HCT116 (cell line): ENCODE measurements at regions not wholly inside any gene's neighbourhood (a gene's known extent, or its start where the extent isn't known, plus 50 kb on each side); places are given as distances from the start of the nearest gene placed in this dataset.

ENCODE experiments used
- ATAC-seq: fragments of 200-7000 bp; cut with Tn5 transposase; 2 replicates; pipeline ENCODE4 v1.9.1; 2020; ENCODE audit warnings: mild to moderate bottlenecking, moderate library complexity
- BruUV-seq: library from RNA; stranded (reverse); fragments of 400-500 nt; replicated peaks from 2 replicates; lab custom pipeline; 2021; lab: Mats Ljungman, UMichigan
- CTCF ChIA-PET: fragments of 300-600 bp; sonication (Branson Sonifier 250); formaldehyde crosslinking; loops from one replicate; lab custom pipeline; 2021; ENCODE audit warnings: antibody characterized with exemption; lab: Charles Lee
- POLR2A ChIA-PET: fragments of 300-600, 350-600 bp; sonication (Branson Sonifier 250); formaldehyde crosslinking; loops from one replicate; lab custom pipeline; 2021; ENCODE audit warnings: antibody characterized with exemption; lab: Charles Lee
- RAD21 ChIA-PET, 2 experiments: fragments of 300-600 bp; sonication (Branson Sonifier 250); formaldehyde crosslinking; loops; one replicate each; lab custom pipeline; 2023; ENCODE audit warnings: low total read pairs in 2 of 2; ENCODE audit not compliant: uncharacterized antibody in 2 of 2, unreplicated experiment in 2 of 2, low non-redundant PET in 1 of 2; lab: Charles Lee
- DNase-seq: peaks from one replicate; pipeline ENCODE4 v3.0.0-alpha.2; 2010; ENCODE audit warnings: low read depth, low spot score
- H2AFZ ChIP-seq: fragments of 200-600 bp; shearing (Covaris generic), sonication (generic); 2 replicates; pipeline ENCODE4 v1.6.1; 2017; ENCODE audit warnings: low read depth, mixed run types, mixed read lengths, antibody characterized with exemption, low read length; ENCODE audit not compliant: poor library complexity, severe bottlenecking
- H3K27ac ChIP-seq: 2 replicates; pipeline ENCODE4 v1.5.1; 2012; ENCODE audit warnings: low read depth, low read length
- H3K27me3 ChIP-seq: fragments of 200-600 bp; sonication (generic); 2 replicates; pipeline ENCODE4 v1.6.1; 2016; ENCODE audit warnings: mixed run types, low read length, mixed read lengths; ENCODE audit not compliant: insufficient read depth
- H3K36me3 ChIP-seq, 2 experiments: fragments of 200-500 bp in 1 of 2; fragments of 200-600 bp in 1 of 2; sonication (Bioruptor generic) in 1 of 2; sonication (generic) in 1 of 2; 2 replicates each; pipeline versions ENCODE4 v1.5.1 to v1.6.1; 2014 to 2016; ENCODE audit warnings: low read length in 2 of 2, inconsistent platforms in 1 of 2, mixed read lengths in 1 of 2, mixed run types in 1 of 2; ENCODE audit not compliant: insufficient read depth in 2 of 2, control insufficient read depth in 1 of 2
- H3K4me1 ChIP-seq, 2 experiments: fragments of 200-600 bp in 1 of 2; sonication (generic) in 1 of 2; 2 replicates each; pipeline versions ENCODE4 v1.5.1 to v1.6.1; 2012 to 2017; ENCODE audit warnings: low read length in 2 of 2, inconsistent platforms in 1 of 2, mild to moderate bottlenecking in 1 of 2, mixed read lengths in 1 of 2, mixed run types in 1 of 2, moderate library complexity in 1 of 2; ENCODE audit not compliant: insufficient read depth in 2 of 2, control insufficient read depth in 1 of 2
- H3K4me2 ChIP-seq: fragments of 200-600 bp; sonication (generic); 2 replicates; pipeline ENCODE4 v1.6.1; 2017; ENCODE audit warnings: mixed run types, low read length, mixed read lengths
- H3K4me3 ChIP-seq, 2 experiments: fragments of 200-600 bp in 1 of 2; sonication (generic) in 1 of 2; replicated peaks in 1 of 2; 2 replicates each; pipeline ENCODE4 v1.5.1; 2011 to 2016; ENCODE audit warnings: low read length in 2 of 2, control low read depth in 1 of 2, low read depth in 1 of 2, mild to moderate bottlenecking in 1 of 2, mixed read lengths in 1 of 2, mixed run types in 1 of 2
- H3K79me2 ChIP-seq: fragments of 200-600 bp; sonication (generic); 2 replicates; pipeline ENCODE4 v1.6.1; 2017; ENCODE audit warnings: mild to moderate bottlenecking, mixed run types, low read length, moderate library complexity, mixed read lengths; ENCODE audit not compliant: insufficient read depth
- H3K9ac ChIP-seq: fragments of 200-600 bp; sonication (generic); 2 replicates; pipeline ENCODE4 v1.6.1; 2016; ENCODE audit warnings: low read length, mixed read lengths
- H3K9me2 ChIP-seq: fragments of 200-600 bp; sonication (generic), shearing (Covaris generic); 2 replicates; pipeline ENCODE4 v1.6.1; 2017; ENCODE audit warnings: mixed run types, mild to moderate bottlenecking, moderate library complexity; ENCODE audit not compliant: insufficient read depth
- H3K9me3 ChIP-seq, 2 experiments: fragments of 200-500 bp in 1 of 2; fragments of 200-600 bp in 1 of 2; sonication (Bioruptor generic) in 1 of 2; sonication (generic) in 1 of 2; 2 replicates each; pipeline ENCODE4 v1.6.1; 2014 to 2017; ENCODE audit warnings: low read length in 2 of 2, mixed read lengths in 2 of 2, inconsistent platforms in 1 of 2, low read depth in 1 of 2, mild to moderate bottlenecking in 1 of 2, mixed run types in 1 of 2, moderate library complexity in 1 of 2; ENCODE audit not compliant: control insufficient read depth in 1 of 2, insufficient read depth in 1 of 2
- H4K20me1 ChIP-seq: fragments of 200-600 bp; sonication (generic), shearing (Covaris generic); 2 replicates; pipeline ENCODE4 v1.6.1; 2017; ENCODE audit warnings: mixed run types, mild to moderate bottlenecking, moderate library complexity; ENCODE audit not compliant: insufficient read depth
- CEBPB ChIP-seq: IDR thresholded peaks from 2 replicates; pipeline ENCODE4 v1.6.1; 2012; ENCODE audit warnings: low read depth
- EGR1 ChIP-seq: IDR thresholded peaks from 2 replicates; pipeline ENCODE4 v1.6.1; 2012; ENCODE audit warnings: low read depth
- ELF1 ChIP-seq: IDR thresholded peaks from 2 replicates; pipeline ENCODE4 v1.6.1; 2012; ENCODE audit warnings: low read depth, borderline replicate concordance
- POLR2A ChIP-seq: IDR thresholded peaks from 2 replicates; pipeline ENCODE4 v1.7.0; 2011; ENCODE audit warnings: borderline replicate concordance; ENCODE audit not compliant: insufficient read depth, insufficient read length; ENCODE audit errors: extremely low read depth
- RAD21 ChIP-seq: IDR thresholded peaks from 2 replicates; pipeline ENCODE4 v1.6.1; 2012; ENCODE audit warnings: low read depth, mild to moderate bottlenecking
- SP1 ChIP-seq: IDR thresholded peaks from 2 replicates; pipeline ENCODE4 v1.6.1; 2012; ENCODE audit warnings: low read depth
- TCF7L2 ChIP-seq: IDR thresholded peaks from 2 replicates; pipeline ENCODE4 v1.7.0; 2011; ENCODE audit warnings: borderline replicate concordance, inconsistent platforms; ENCODE audit not compliant: insufficient read depth, insufficient read length; ENCODE audit errors: extremely low read depth
- YY1 ChIP-seq: IDR thresholded peaks from 2 replicates; pipeline ENCODE4 v1.6.1; 2011; ENCODE audit warnings: low read length, low read depth, moderate library complexity, mild to moderate bottlenecking; ENCODE audit not compliant: insufficient replicate concordance; ENCODE audit errors: extremely low read depth
- intact Hi-C: fragments of 100-400 bp; cut with micrococcal nuclease; formaldehyde crosslinking; loops from 2 replicates; pipeline ENCODE4 v1.10.0; 2022
- TF ChIP-seq, protein P1 (sequence below): IDR thresholded peaks from 2 replicates; pipeline ENCODE4 v1.6.1; 2012
- TF ChIP-seq, protein P2 (sequence below): IDR thresholded peaks from 2 replicates; pipeline ENCODE4 v1.6.1; 2012

DNA sequence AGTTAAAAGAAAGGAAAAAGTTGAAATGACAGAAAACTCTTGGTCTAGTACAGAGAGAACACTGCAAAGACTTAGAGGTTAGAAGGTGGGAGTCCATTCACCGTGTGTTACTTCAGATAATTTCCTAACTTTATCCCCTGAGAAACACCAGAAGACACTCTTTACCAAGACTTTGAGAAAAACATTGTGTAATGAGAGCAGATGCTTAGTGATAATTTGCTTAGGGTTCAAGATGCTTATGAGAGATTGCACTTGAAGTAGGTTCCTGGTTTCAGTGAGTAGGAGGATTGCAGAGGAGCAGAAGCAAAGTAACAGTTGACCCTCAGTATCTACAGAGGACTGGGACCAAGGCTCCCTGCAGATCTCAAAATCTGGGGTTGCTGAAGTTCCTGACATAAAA lies 594.1 kb downstream of the NR2F2 start:
- no peak for ATAC-seq
- H3K4me3 ChIP-seq: no peak overlapping the region
- ChIA-PET POLR2A (no interaction called here), CTCF (no interaction called here), RAD21 (no interaction called here)
- DNase-seq: no peak
- no peak overlapping the region for H3K4me2 ChIP-seq
- no peaks in the 10 kb centered on the region for H3K36me3 ChIP-seq
- no peak overlapping the region for H2AFZ ChIP-seq
- H3K4me1 ChIP-seq: no peaks in the 10 kb centered on the region
- H4K20me1 ChIP-seq: no peaks in the 10 kb centered on the region
- no peak overlapping the region for H3K9ac ChIP-seq
- no peaks in the 10 kb centered on the region for H3K79me2 ChIP-seq
- TF ChIP-seq TCF7L2: no peak
- TF ChIP-seq, protein P1, sequence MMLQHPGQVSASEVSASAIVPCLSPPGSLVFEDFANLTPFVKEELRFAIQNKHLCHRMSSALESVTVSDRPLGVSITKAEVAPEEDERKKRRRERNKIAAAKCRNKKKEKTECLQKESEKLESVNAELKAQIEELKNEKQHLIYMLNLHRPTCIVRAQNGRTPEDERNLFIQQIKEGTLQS: no peak
- no peak for TF ChIP-seq ELF1
- no peak for TF ChIP-seq EGR1
- TF ChIP-seq RAD21: no peak
- no peak for TF ChIP-seq POLR2A
- no peak for TF ChIP-seq YY1
- TF ChIP-seq, protein P2, sequence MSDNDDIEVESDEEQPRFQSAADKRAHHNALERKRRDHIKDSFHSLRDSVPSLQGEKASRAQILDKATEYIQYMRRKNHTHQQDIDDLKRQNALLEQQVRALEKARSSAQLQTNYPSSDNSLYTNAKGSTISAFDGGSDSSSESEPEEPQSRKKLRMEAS: no peak
- TF ChIP-seq SP1: no peak
- no peak for TF ChIP-seq CEBPB
- no peaks in the 10 kb centered on the region for H3K27me3 ChIP-seq
- no TSS peak for BruUV-seq
- H3K27ac ChIP-seq: no peak overlapping the region
- peaks cover 0 to 11% of the 10 kb centered on the region in 2 experiments; a peak in 2 of 4 replicates for H3K9me3 ChIP-seq
- no peaks in the 10 kb centered on the region for H3K9me2 ChIP-seq
- intact Hi-C loops: no loop called here
